ENCODE measurements at regions not wholly inside any gene's neighbourhood (a gene's known extent, or its start where the extent isn't known, plus 50 kb on each side); places are given as distances from the start of the nearest gene placed in this dataset.

- Histone ChIP-seq H3K9ac (ENCODE audit: low read depth in 1 of 2, low read length in 2 of 2) (no peak overlapping the region), H3K27ac (ENCODE audit: low read depth in 1 of 2, low read length in 2 of 2) (no peak overlapping the region), H3K4me1 (ENCODE audit: control insufficient read depth in 4 of 4, insufficient read depth in 4 of 4, low read length in 3 of 4) (peaks cover 0 to 4% (median 2%) of the 10 kb centered on the region in 4 donors), H3K36me3 (ENCODE audit: control insufficient read depth in 4 of 4, insufficient read depth in 3 of 4, low read depth in 1 of 4, low read length in 3 of 4) (no peaks in the 10 kb centered on the region), H3K27me3 (ENCODE audit: control insufficient read depth in 4 of 4, insufficient read depth in 4 of 4, low read length in 3 of 4) (no peaks in the 10 kb centered on the region), H3K9me3 (ENCODE audit: control insufficient read depth in 4 of 4, low read length in 3 of 4) (no peaks in the 10 kb centered on the region), H3K4me3 (ENCODE audit: low read depth in 1 of 3, low read length in 3 of 3) (no peak overlapping the region)
- no peak for DNase-seq (ENCODE audit: low spot score)
- no peak for TF ChIP-seq HNF4G (IDR thresholded peaks at IDR 0.05)
- TF ChIP-seq HNF4A (conservative IDR thresholded peaks at IDR 0.05): no peak
- no peak for TF ChIP-seq JUND (IDR thresholded peaks at IDR 0.05)
- TF ChIP-seq MAX (IDR thresholded peaks at IDR 0.05): no peak
- no peak for TF ChIP-seq RXRA (IDR thresholded peaks at IDR 0.05)
- TF ChIP-seq, protein P1, sequence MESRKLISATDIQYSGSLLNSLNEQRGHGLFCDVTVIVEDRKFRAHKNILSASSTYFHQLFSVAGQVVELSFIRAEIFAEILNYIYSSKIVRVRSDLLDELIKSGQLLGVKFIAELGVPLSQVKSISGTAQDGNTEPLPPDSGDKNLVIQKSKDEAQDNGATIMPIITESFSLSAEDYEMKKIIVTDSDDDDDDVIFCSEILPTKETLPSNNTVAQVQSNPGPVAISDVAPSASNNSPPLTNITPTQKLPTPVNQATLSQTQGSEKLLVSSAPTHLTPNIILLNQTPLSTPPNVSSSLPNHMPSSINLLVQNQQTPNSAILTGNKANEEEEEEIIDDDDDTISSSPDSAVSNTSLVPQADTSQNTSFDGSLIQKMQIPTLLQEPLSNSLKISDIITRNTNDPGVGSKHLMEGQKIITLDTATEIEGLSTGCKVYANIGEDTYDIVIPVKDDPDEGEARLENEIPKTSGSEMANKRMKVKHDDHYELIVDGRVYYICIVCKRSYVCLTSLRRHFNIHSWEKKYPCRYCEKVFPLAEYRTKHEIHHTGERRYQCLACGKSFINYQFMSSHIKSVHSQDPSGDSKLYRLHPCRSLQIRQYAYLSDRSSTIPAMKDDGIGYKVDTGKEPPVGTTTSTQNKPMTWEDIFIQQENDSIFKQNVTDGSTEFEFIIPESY (IDR thresholded peaks at IDR 0.05): no peak
- no peak for TF ChIP-seq TAF1 (conservative IDR thresholded peaks at IDR 0.05)
- TF ChIP-seq YY1 (IDR thresholded peaks at IDR 0.05): no peak
- TF ChIP-seq NR2F2 (IDR thresholded peaks at IDR 0.05): no peak
- no peak for TF ChIP-seq GABPA (IDR thresholded peaks at IDR 0.05 in 1 of 2, conservative IDR thresholded peaks at IDR 0.05 in 1 of 2)
- TF ChIP-seq RAD21 (IDR thresholded peaks at IDR 0.05): no peak
- no peak for TF ChIP-seq FOXA1 (IDR thresholded peaks at IDR 0.05)
- TF ChIP-seq SP1 (IDR thresholded peaks at IDR 0.05): no peak
- TF ChIP-seq EGR1 (IDR thresholded peaks at IDR 0.05; ENCODE audit: low read depth in 2 of 2): no peak
- TF ChIP-seq, protein P2, sequence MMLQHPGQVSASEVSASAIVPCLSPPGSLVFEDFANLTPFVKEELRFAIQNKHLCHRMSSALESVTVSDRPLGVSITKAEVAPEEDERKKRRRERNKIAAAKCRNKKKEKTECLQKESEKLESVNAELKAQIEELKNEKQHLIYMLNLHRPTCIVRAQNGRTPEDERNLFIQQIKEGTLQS (IDR thresholded peaks at IDR 0.05): no peak
- TF ChIP-seq, protein P3, sequence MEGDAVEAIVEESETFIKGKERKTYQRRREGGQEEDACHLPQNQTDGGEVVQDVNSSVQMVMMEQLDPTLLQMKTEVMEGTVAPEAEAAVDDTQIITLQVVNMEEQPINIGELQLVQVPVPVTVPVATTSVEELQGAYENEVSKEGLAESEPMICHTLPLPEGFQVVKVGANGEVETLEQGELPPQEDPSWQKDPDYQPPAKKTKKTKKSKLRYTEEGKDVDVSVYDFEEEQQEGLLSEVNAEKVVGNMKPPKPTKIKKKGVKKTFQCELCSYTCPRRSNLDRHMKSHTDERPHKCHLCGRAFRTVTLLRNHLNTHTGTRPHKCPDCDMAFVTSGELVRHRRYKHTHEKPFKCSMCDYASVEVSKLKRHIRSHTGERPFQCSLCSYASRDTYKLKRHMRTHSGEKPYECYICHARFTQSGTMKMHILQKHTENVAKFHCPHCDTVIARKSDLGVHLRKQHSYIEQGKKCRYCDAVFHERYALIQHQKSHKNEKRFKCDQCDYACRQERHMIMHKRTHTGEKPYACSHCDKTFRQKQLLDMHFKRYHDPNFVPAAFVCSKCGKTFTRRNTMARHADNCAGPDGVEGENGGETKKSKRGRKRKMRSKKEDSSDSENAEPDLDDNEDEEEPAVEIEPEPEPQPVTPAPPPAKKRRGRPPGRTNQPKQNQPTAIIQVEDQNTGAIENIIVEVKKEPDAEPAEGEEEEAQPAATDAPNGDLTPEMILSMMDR (IDR thresholded peaks at IDR 0.05; ENCODE audit: low read depth, low read length, missing input control): no peak
- no peak for TF ChIP-seq FOXA2 (IDR thresholded peaks at IDR 0.05)
- TF ChIP-seq, protein P4, sequence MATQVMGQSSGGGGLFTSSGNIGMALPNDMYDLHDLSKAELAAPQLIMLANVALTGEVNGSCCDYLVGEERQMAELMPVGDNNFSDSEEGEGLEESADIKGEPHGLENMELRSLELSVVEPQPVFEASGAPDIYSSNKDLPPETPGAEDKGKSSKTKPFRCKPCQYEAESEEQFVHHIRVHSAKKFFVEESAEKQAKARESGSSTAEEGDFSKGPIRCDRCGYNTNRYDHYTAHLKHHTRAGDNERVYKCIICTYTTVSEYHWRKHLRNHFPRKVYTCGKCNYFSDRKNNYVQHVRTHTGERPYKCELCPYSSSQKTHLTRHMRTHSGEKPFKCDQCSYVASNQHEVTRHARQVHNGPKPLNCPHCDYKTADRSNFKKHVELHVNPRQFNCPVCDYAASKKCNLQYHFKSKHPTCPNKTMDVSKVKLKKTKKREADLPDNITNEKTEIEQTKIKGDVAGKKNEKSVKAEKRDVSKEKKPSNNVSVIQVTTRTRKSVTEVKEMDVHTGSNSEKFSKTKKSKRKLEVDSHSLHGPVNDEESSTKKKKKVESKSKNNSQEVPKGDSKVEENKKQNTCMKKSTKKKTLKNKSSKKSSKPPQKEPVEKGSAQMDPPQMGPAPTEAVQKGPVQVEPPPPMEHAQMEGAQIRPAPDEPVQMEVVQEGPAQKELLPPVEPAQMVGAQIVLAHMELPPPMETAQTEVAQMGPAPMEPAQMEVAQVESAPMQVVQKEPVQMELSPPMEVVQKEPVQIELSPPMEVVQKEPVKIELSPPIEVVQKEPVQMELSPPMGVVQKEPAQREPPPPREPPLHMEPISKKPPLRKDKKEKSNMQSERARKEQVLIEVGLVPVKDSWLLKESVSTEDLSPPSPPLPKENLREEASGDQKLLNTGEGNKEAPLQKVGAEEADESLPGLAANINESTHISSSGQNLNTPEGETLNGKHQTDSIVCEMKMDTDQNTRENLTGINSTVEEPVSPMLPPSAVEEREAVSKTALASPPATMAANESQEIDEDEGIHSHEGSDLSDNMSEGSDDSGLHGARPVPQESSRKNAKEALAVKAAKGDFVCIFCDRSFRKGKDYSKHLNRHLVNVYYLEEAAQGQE (IDR thresholded peaks at IDR 0.05): no peak
- 77% methylated on average over 4 of the region's 4 CpGs for WGBS
These were observed 184.1 kb upstream of the KYNU start for GRCh38 chr2:142693171-142693950.
